Loucy (cell line): ENCODE measurements at regions not wholly inside any gene's neighbourhood (a gene's known extent, or its start where the extent isn't known, plus 50 kb on each side); places are given as distances from the start of the nearest gene placed in this dataset.

Experiments
- EZH2phosphoT487 ChIP-seq: fragments of 200-600 bp; IDR thresholded peaks from 2 replicates; pipeline ENCODE4 v1.6.1; 2018; ENCODE audit warnings: antibody characterized with exemption, mild to moderate bottlenecking, moderate library complexity, borderline replicate concordance
- TF ChIP-seq, protein P1 (sequence below): fragments of 200-600 bp; sonication (generic); conservative IDR thresholded peaks from 2 replicates; pipeline ENCODE4 v1.5.1; 2014; ENCODE audit warnings: mild to moderate bottlenecking, antibody characterized with exemption, low read length

DNA sequence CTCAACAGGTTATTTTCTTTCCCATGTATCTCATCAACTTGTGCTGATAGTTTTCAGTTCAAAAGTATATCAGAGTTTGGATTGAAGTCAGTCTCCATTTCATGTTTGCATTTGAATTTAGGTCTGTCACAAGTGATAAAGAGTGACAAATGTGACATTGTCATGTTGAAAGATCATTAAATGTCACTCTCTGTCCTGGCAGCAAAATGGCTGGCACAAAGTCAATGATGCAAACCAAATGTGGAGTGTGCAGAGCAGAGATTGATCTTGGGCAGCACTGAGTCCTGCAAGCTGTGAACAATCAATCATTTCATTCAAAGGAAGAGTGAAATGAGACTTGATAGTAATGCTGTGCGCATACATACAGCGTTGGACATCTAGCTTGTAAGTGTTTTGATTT is 421.8 kb upstream of the CDH7 start:
- TF ChIP-seq, protein P1, sequence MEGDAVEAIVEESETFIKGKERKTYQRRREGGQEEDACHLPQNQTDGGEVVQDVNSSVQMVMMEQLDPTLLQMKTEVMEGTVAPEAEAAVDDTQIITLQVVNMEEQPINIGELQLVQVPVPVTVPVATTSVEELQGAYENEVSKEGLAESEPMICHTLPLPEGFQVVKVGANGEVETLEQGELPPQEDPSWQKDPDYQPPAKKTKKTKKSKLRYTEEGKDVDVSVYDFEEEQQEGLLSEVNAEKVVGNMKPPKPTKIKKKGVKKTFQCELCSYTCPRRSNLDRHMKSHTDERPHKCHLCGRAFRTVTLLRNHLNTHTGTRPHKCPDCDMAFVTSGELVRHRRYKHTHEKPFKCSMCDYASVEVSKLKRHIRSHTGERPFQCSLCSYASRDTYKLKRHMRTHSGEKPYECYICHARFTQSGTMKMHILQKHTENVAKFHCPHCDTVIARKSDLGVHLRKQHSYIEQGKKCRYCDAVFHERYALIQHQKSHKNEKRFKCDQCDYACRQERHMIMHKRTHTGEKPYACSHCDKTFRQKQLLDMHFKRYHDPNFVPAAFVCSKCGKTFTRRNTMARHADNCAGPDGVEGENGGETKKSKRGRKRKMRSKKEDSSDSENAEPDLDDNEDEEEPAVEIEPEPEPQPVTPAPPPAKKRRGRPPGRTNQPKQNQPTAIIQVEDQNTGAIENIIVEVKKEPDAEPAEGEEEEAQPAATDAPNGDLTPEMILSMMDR = no peak
- no peak for TF ChIP-seq EZH2phosphoT487
